Activated CD4-positive, alpha-beta T cell treated with anti-CD3 and anti-CD28 coated beads, Interleukin-2, amount 50 U/mL, for 48 hours (primary cell): ENCODE measurements at regions not wholly inside any gene's neighbourhood (a gene's known extent, or its start where the extent isn't known, plus 50 kb on each side); places are given as distances from the start of the nearest gene placed in this dataset.
A peak's percentile ranks its signal among the peaks of the same experiment; 100 is the strongest.
"Not testable (repeated sequence)": the region's sequence is repeated elsewhere in the genome, so short reads cannot be mapped to it uniquely, and the experiment has no call there.

Source experiments
- DNase-seq, 2 experiments: peaks; one replicate each; pipeline ENCODE4 v3.0.0-alpha.2; 2020

- no peak for DNase-seq
Observed at GRCh38 chr2:144673456-144673855, 153.5 kb upstream of the ZEB2 start.

- DNase-seq, result no peak
Observed at GRCh38 chr2:144671695-144672455, 152.0 kb upstream of the ZEB2 start.

- no peak for DNase-seq
Observed at GRCh38 chr2:144670738-144671137, 150.8 kb upstream of the ZEB2 start.

GRCh38 chr2:144670080-144670479 is 150.2 kb upstream of the ZEB2 start:
- DNase-seq, result no peak

- no peak for DNase-seq
Observed at GRCh38 chr2:144669196-144669987, 149.5 kb upstream of the ZEB2 start.

GRCh38 chr2:144668493-144669110 is 148.7 kb upstream of the ZEB2 start:
- DNase-seq, result no peak

GRCh38 chr2:144666032-144666431 is 146.1 kb upstream of the ZEB2 start:
- no peak for DNase-seq

GRCh38 chr2:144663207-144663606 is 143.3 kb upstream of the ZEB2 start:
- no peak for DNase-seq

GRCh38 chr2:144660518-144661316 is 140.8 kb upstream of the ZEB2 start:
- DNase-seq, result no peak

GRCh38 chr2:144659731-144660275 is 139.9 kb upstream of the ZEB2 start:
- DNase-seq, result peak; percentile 34 to 37

GRCh38 chr2:144654523-144654922 is 134.6 kb upstream of the ZEB2 start:
- DNase-seq, result no peak

GRCh38 chr2:144650907-144651306 is 131.0 kb upstream of the ZEB2 start:
- no peak for DNase-seq

- no peak for DNase-seq
Observed at GRCh38 chr2:144648837-144649465, 129.0 kb upstream of the ZEB2 start.

- no peak for DNase-seq
Observed at GRCh38 chr2:144645083-144645778, 125.3 kb upstream of the ZEB2 start.

- no peak for DNase-seq
Observed at GRCh38 chr2:144644549-144644948, 124.6 kb upstream of the ZEB2 start.

GRCh38 chr2:144643537-144644336 is 123.8 kb upstream of the ZEB2 start:
- DNase-seq, result no peak

- no peak for DNase-seq
Observed at GRCh38 chr2:144642856-144643255, 122.9 kb upstream of the ZEB2 start.

GRCh38 chr2:144642131-144642530 is 122.2 kb upstream of the ZEB2 start:
- DNase-seq, result no peak

- DNase-seq, result not testable (repeated sequence)
Observed at GRCh38 chr2:144638250-144638649, 118.3 kb upstream of the ZEB2 start.

GRCh38 chr2:144636860-144637259 is 116.9 kb upstream of the ZEB2 start:
- DNase-seq, result not testable (repeated sequence)

GRCh38 chr2:144632809-144633208 is 112.9 kb upstream of the ZEB2 start:
- no peak for DNase-seq
